ENCODE measurements at regions not wholly inside any gene's neighbourhood (a gene's known extent, or its start where the extent isn't known, plus 50 kb on each side); places are given as distances from the start of the nearest gene placed in this dataset.

GRCh38 chr2:21561965-21562364 lies 438.2 kb downstream of the TDRD15 start:
- no peak overlapping the region for H3K4me3 ChIP-seq (ENCODE audit: low read depth, low read length)
- TF ChIP-seq, protein P1, sequence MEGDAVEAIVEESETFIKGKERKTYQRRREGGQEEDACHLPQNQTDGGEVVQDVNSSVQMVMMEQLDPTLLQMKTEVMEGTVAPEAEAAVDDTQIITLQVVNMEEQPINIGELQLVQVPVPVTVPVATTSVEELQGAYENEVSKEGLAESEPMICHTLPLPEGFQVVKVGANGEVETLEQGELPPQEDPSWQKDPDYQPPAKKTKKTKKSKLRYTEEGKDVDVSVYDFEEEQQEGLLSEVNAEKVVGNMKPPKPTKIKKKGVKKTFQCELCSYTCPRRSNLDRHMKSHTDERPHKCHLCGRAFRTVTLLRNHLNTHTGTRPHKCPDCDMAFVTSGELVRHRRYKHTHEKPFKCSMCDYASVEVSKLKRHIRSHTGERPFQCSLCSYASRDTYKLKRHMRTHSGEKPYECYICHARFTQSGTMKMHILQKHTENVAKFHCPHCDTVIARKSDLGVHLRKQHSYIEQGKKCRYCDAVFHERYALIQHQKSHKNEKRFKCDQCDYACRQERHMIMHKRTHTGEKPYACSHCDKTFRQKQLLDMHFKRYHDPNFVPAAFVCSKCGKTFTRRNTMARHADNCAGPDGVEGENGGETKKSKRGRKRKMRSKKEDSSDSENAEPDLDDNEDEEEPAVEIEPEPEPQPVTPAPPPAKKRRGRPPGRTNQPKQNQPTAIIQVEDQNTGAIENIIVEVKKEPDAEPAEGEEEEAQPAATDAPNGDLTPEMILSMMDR (IDR thresholded peaks at IDR 0.05; ENCODE audit: insufficient read depth, low read length, missing control alignments): no peak
- ChIA-PET POLR2A (no interaction called here), CTCF (no interaction called here)
- no peak for DNase-seq (ENCODE audit: low read depth, low spot score)

DNA sequence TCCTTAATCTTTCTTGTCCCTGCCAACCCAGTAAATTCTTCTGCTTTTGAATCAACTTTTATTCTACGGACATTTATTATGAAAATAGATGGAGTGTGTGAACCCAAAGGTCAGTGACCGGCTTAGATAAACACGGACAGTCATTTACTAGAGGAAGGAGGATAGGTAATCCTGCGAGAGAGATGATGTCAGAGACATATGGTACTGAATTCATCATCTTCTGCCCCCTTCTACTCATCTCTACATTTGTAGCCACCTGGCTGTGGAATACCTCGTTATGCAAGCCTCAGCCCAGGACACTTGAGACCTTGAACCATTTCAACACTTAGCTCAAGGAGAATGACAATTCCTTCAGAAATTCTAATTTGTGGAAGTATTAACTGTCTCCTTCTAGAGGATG lies 443.6 kb downstream of the TDRD15 start:
- H3K4me3 ChIP-seq (ENCODE audit: low read depth, low read length): no peak overlapping the region
- CTCF ChIA-PET: no interaction called here
- DNase-seq (ENCODE audit: low read depth, low spot score): no peak
- TF ChIP-seq, protein P1 (IDR thresholded peaks at IDR 0.05; ENCODE audit: insufficient read depth, low read length, missing control alignments): no peak
- POLR2A ChIA-PET: no interaction called here

- DNase-seq (ENCODE audit: low read depth, low spot score): no peak
- POLR2A ChIA-PET: no interaction called here
- TF ChIP-seq, protein P1 (IDR thresholded peaks at IDR 0.05; ENCODE audit: insufficient read depth, low read length, missing control alignments): no peak
- CTCF ChIA-PET: no interaction called here
- H3K4me3 ChIP-seq (ENCODE audit: low read depth, low read length): no peak overlapping the region
These were observed 447.9 kb downstream of the TDRD15 start for GRCh38 chr2:21571686-21572085.

GRCh38 chr2:21580391-21580790 lies 456.6 kb downstream of the TDRD15 start:
- POLR2A ChIA-PET: no interaction called here
- TF ChIP-seq, protein P1 (IDR thresholded peaks at IDR 0.05; ENCODE audit: insufficient read depth, low read length, missing control alignments): no peak
- H3K4me3 ChIP-seq (ENCODE audit: low read depth, low read length): no peak overlapping the region
- CTCF ChIA-PET: no interaction called here
- DNase-seq (ENCODE audit: low read depth, low spot score): no peak

GRCh38 chr2:21585881-21586280 lies 462.1 kb downstream of the TDRD15 start:
- ChIA-PET POLR2A (no interaction called here), CTCF (no interaction called here)
- no peak overlapping the region for H3K4me3 ChIP-seq (ENCODE audit: low read depth, low read length)
- DNase-seq (ENCODE audit: low read depth, low spot score): no peak
- TF ChIP-seq, protein P1 (IDR thresholded peaks at IDR 0.05; ENCODE audit: insufficient read depth, low read length, missing control alignments): no peak

GRCh38 chr2:21590026-21590690 lies 466.4 kb downstream of the TDRD15 start:
- POLR2A ChIA-PET: no interaction called here
- TF ChIP-seq, protein P1 (IDR thresholded peaks at IDR 0.05; ENCODE audit: insufficient read depth, low read length, missing control alignments): no peak
- DNase-seq (ENCODE audit: low read depth, low spot score): no peak
- no peak overlapping the region for H3K4me3 ChIP-seq (ENCODE audit: low read depth, low read length)
- CTCF ChIA-PET: no interaction called here

All from AG04449 (cell line).